IMR-90 (cell line): ENCODE measurements at regions not wholly inside any gene's neighbourhood (a gene's known extent, or its start where the extent isn't known, plus 50 kb on each side); places are given as distances from the start of the nearest gene placed in this dataset.

Experiments used
- ATAC-seq: fragments of 200-7000 bp; cut with Tn5 transposase; 2 replicates; pipeline ENCODE4 v1.9.1; 2020; ENCODE audit warnings: low read depth, mild to moderate bottlenecking, moderate library complexity
- BruUV-seq: library from RNA; stranded (reverse); fragments of 400-500 nt; replicated peaks from 2 replicates; lab custom pipeline; 2021; lab: Mats Ljungman, UMichigan
- CTCF ChIA-PET: fragments of 300-600 bp; formaldehyde crosslinking; extraction: SDS; loops from one replicate; lab custom pipeline; 2021; ENCODE audit warnings: antibody characterized with exemption; lab: Yijun Ruan, JAX
- POLR2A ChIA-PET: fragments of 300-600 bp; sonication (Branson Sonifier 250); formaldehyde crosslinking; loops from one replicate; lab custom pipeline; 2022; ENCODE audit warnings: antibody characterized with exemption; ENCODE audit not compliant: unreplicated experiment; lab: Charles Lee
- DNase-seq: peaks from one replicate; pipeline ENCODE4 v3.0.0; 2013
- H2AFZ ChIP-seq: replicated peaks from 2 replicates; pipeline ENCODE3; 2013; ENCODE audit warnings: low read length, mild to moderate bottlenecking; ENCODE audit not compliant: poor library complexity
- H2AK5ac ChIP-seq: 2 replicates; pipeline ENCODE4 v1.6.1; 2013; ENCODE audit warnings: low read depth, low read length, inconsistent platforms
- H2AK9ac ChIP-seq: replicated peaks from 2 replicates; pipeline ENCODE3; 2013; ENCODE audit warnings: mild to moderate bottlenecking, low read depth, low read length, moderate library complexity; ENCODE audit not compliant: poor library complexity
- H2BK120ac ChIP-seq: 2 replicates; pipeline ENCODE4 v1.6.1; 2013; ENCODE audit warnings: low read depth, low read length, inconsistent platforms
- H2BK15ac ChIP-seq: 3 replicates; pipeline ENCODE4 v1.6.1; 2013; ENCODE audit warnings: low read depth, low read length, inconsistent platforms
- H2BK20ac ChIP-seq: 2 replicates; pipeline ENCODE4 v1.6.1; 2013; ENCODE audit warnings: low read depth, mild to moderate bottlenecking, inconsistent platforms, low read length, moderate library complexity
- H2BK5ac ChIP-seq: 2 replicates; pipeline ENCODE4 v1.6.1; 2013; ENCODE audit warnings: mild to moderate bottlenecking, low read depth, low read length, inconsistent platforms; ENCODE audit not compliant: poor library complexity, severe bottlenecking
- H3K14ac ChIP-seq: replicated peaks from 2 replicates; pipeline ENCODE4 v1.6.1; 2013; ENCODE audit warnings: low read depth, low read length, inconsistent platforms
- H3K18ac ChIP-seq: 2 replicates; pipeline ENCODE4 v1.6.1; 2013; ENCODE audit warnings: low read depth, low read length, control low read depth
- H3K23ac ChIP-seq: 2 replicates; pipeline ENCODE4 v1.6.1; 2013; ENCODE audit warnings: low read depth, low read length, inconsistent platforms
- H3K27ac ChIP-seq: 2 replicates; pipeline ENCODE4 v1.5.1; 2013; ENCODE audit warnings: mild to moderate bottlenecking, control low read depth, low read length; ENCODE audit not compliant: insufficient read depth
- H3K27me3 ChIP-seq: 2 replicates; pipeline ENCODE4 v1.6.1; 2013; ENCODE audit warnings: low read length; ENCODE audit not compliant: control insufficient read depth, insufficient read depth
- H3K36me3 ChIP-seq: 2 replicates; pipeline ENCODE4 v1.6.1; 2013; ENCODE audit warnings: low read length, mixed read lengths; ENCODE audit not compliant: control insufficient read depth, insufficient read depth
- H3K4ac ChIP-seq: 2 replicates; pipeline ENCODE4 v1.6.1; 2013; ENCODE audit warnings: low read depth, low read length, inconsistent platforms
- H3K4me1 ChIP-seq: 2 replicates; pipeline ENCODE4 v1.6.1; 2013; ENCODE audit warnings: low read length, mixed read lengths; ENCODE audit not compliant: control insufficient read depth, insufficient read depth
- H3K4me2 ChIP-seq: 2 replicates; pipeline ENCODE4 v1.6.1; 2013; ENCODE audit warnings: low read depth, mild to moderate bottlenecking, control low read depth, low read length, moderate library complexity
- H3K4me3 ChIP-seq: 2 replicates; pipeline ENCODE4 v1.5.1; 2013; ENCODE audit warnings: low read depth, mild to moderate bottlenecking, control low read depth, low read length, moderate library complexity; ENCODE audit not compliant: insufficient read depth
- H3K56ac ChIP-seq: 2 replicates; pipeline ENCODE4 v1.6.1; 2013; ENCODE audit warnings: low read length, inconsistent platforms; ENCODE audit not compliant: insufficient read depth; ENCODE audit errors: extremely low read depth
- H3K79me1 ChIP-seq, 2 experiments: 2 replicates each; pipeline ENCODE4 v1.6.1; 2013; ENCODE audit warnings: low read length in 2 of 2, inconsistent platforms in 1 of 2, low read depth in 1 of 2
- H3K9ac ChIP-seq: 2 replicates; pipeline ENCODE4 v1.6.1; 2013; ENCODE audit warnings: low read depth, low read length, control low read depth
- H3K9me1 ChIP-seq: 2 replicates; pipeline ENCODE4 v1.6.1; 2013; ENCODE audit warnings: low read length, inconsistent platforms; ENCODE audit not compliant: insufficient read depth
- H3K9me3 ChIP-seq: 2 replicates; pipeline ENCODE4 v1.6.1; 2013; ENCODE audit warnings: low read length; ENCODE audit not compliant: control insufficient read depth, insufficient read depth
- H4K20me1 ChIP-seq: 2 replicates; pipeline ENCODE4 v1.6.1; 2013; ENCODE audit warnings: low read length, inconsistent platforms; ENCODE audit not compliant: insufficient read depth
- H4K5ac ChIP-seq: 2 replicates; pipeline ENCODE4 v1.6.1; 2013; ENCODE audit warnings: mild to moderate bottlenecking, low read depth, low read length, control low read depth
- H4K8ac ChIP-seq, 2 experiments: 2 replicates each; pipeline ENCODE4 v1.6.1; 2013; ENCODE audit warnings: low read depth in 2 of 2, low read length in 2 of 2, control low read depth in 1 of 2, inconsistent platforms in 1 of 2
- H4K91ac ChIP-seq: 2 replicates; pipeline ENCODE4 v1.6.1; 2013; ENCODE audit warnings: low read depth, low read length, inconsistent platforms; ENCODE audit not compliant: insufficient read depth
- BHLHE40 ChIP-seq: fragments of 150-350 bp; IDR thresholded peaks from 2 replicates; pipeline ENCODE4 v1.6.1; 2016; ENCODE audit warnings: mild to moderate bottlenecking, low read depth, low read length
- CEBPB ChIP-seq: IDR thresholded peaks from 2 replicates; pipeline ENCODE4 v1.6.1; 2012; ENCODE audit warnings: low read depth, low read length, improper control_type of control experiment
- CHD1 ChIP-seq: IDR thresholded peaks from 2 replicates; pipeline ENCODE4 v1.6.1; 2012; ENCODE audit warnings: low read depth, low read length, improper control_type of control experiment
- FOS ChIP-seq: fragments of 150-350 bp; IDR thresholded peaks from 2 replicates; pipeline ENCODE4 v1.6.1; 2016; ENCODE audit warnings: low read depth, low read length
- MAZ ChIP-seq: IDR thresholded peaks from 2 replicates; pipeline ENCODE4 v1.6.1; 2012; ENCODE audit warnings: low read depth, mild to moderate bottlenecking, low read length, improper control_type of control experiment, moderate library complexity, borderline replicate concordance
- MXI1 ChIP-seq: IDR thresholded peaks from 2 replicates; pipeline ENCODE4 v1.6.1; 2012; ENCODE audit warnings: low read depth, mild to moderate bottlenecking, low read length, moderate library complexity, borderline replicate concordance
- NFE2L2 ChIP-seq: fragments of 150-350 bp; IDR thresholded peaks from 2 replicates; pipeline ENCODE4 v1.6.1; 2016; ENCODE audit warnings: low read depth, mild to moderate bottlenecking, low read length
- POLR2A ChIP-seq: IDR thresholded peaks from 2 replicates; pipeline ENCODE4 v1.6.1; 2012; ENCODE audit warnings: mild to moderate bottlenecking, low read depth, low read length
- RAD21 ChIP-seq: IDR thresholded peaks from 2 replicates; pipeline ENCODE4 v1.6.1; 2012; ENCODE audit warnings: low read length, improper control_type of control experiment
- RCOR1 ChIP-seq: IDR thresholded peaks from 2 replicates; pipeline ENCODE4 v1.6.1; 2012; ENCODE audit warnings: mild to moderate bottlenecking, low read length, improper control_type of control experiment; ENCODE audit not compliant: insufficient replicate concordance
- RFX5 ChIP-seq: IDR thresholded peaks from 2 replicates; pipeline ENCODE4 v1.8.0; 2012; ENCODE audit warnings: low read depth, mild to moderate bottlenecking, low read length, moderate library complexity
- SMC3 ChIP-seq: fragments of 150-350 bp; IDR thresholded peaks from 2 replicates; pipeline ENCODE4 v1.6.1; 2016; ENCODE audit warnings: low read depth, mild to moderate bottlenecking, antibody characterized with exemption, low read length, moderate library complexity
- WGBS, 2 experiments: methylation state at CpG; one replicate each; pipeline versions ENCODE4 v1.1.5 to v1.1.7; 2013; ENCODE audit warnings: missing lambda C conversion rate in 2 of 2; ENCODE audit not compliant: insufficient read length in 1 of 2; ENCODE audit errors: extremely low coverage in 2 of 2; 5-methylcytosine and 5-hydroxymethylcytosine counted together
- dilution Hi-C: fragments of 300-500 bp; cut with HindIII; formaldehyde crosslinking; loops from one replicate; pipeline ENCODE4 v1.14.3; 2018; ENCODE audit warnings: low sequenced_read_pairs; ENCODE audit not compliant: unreplicated experiment
- in situ Hi-C: fragments of 300-500 bp; cut with MboI; formaldehyde crosslinking; loops from 3 replicates; pipeline ENCODE4 v1.14.3; 2019; ENCODE audit warnings: low sequenced_read_pairs, inconsistent platforms, mixed read lengths
- intact Hi-C: fragments of 100-400 bp; cut with micrococcal nuclease; formaldehyde crosslinking; loops from 2 replicates; pipeline ENCODE4 v1.10.0; 2022
- TF ChIP-seq, protein P1 (sequence below): fragments of 150-350 bp; IDR thresholded peaks from 2 replicates; pipeline ENCODE4 v1.6.1; 2017; ENCODE audit warnings: mild to moderate bottlenecking, antibody characterized with exemption, low read length, low read depth
- TF ChIP-seq, protein P2 (sequence below): fragments of 150-350 bp; IDR thresholded peaks from 2 replicates; pipeline ENCODE4 v1.6.1; 2016; ENCODE audit warnings: low read depth, mild to moderate bottlenecking, low read length, moderate library complexity, borderline replicate concordance
- TF ChIP-seq, protein P3 (sequence below): conservative IDR thresholded peaks from 2 replicates; pipeline ENCODE4 v1.5.1; 2012; ENCODE audit warnings: mild to moderate bottlenecking, low read depth, low read length, improper control_type of control experiment

DNA sequence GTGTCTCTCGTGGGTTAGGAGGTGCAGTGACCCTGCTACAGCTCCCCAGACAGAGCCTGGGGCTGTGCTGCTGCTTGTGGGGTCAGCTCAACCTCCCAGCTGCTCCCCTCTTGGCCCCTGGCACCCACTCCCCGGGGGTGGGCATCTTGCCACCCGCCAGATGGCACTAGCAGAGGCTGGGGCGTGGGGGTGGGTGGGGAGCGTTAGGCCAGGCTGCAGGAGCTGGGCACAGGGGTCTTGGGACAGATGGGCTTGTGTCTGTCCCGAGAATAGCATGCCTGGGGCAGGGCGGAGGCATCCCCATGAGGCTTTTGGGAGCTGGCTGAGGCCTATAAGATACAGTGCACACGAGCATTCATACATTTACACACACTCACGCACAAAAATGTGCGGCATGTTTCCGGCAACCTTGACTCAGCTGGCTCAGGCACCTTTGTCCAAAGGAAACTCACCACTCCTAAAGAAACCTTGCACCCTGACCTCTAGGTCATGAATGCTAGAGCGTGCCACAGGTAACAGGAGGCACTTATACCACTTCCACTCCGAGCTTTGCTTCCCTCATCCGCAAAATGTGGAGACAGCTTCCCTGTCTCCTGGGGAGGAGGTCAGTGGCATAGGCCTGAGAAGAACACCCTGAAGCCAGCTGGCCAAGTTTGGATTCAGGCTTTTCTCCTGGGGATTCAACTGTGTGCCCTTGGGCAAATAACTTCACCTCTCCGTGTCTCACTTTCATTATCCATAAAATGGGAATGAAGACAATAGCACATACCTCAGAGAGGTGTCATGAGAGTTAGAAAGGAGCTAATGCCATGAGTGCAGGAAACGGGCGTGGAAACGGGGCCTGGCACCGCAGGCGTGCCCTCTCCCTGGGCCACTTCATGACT, 78.9 kb upstream of the LHX1 start:
- no peak overlapping the region for H4K5ac ChIP-seq
- H3K4me3 ChIP-seq, result no peak overlapping the region
- no peaks in the 10 kb centered on the region for H3K36me3 ChIP-seq
- no peak overlapping the region for H2BK15ac ChIP-seq
- in situ Hi-C loops (no loop called here), intact Hi-C loops (loop anchor here (10.0 kb wide), 1 partner anchor 76 kb away; the partner anchor contains the start of gene LHX1), dilution Hi-C loops (no loop called here)
- BruUV-seq, result no TSS peak
- H3K27ac ChIP-seq, result no peak overlapping the region
- H3K9me3 ChIP-seq, result no peaks in the 10 kb centered on the region
- no peaks in the 10 kb centered on the region for H3K79me1 ChIP-seq
- POLR2A ChIA-PET, result interaction anchor here (0.7 kb wide), 1 partner anchor 325 kb away, joined by 10 read pairs; no protein-coding TSS in a partner anchor
- H3K56ac ChIP-seq, result no peak overlapping the region
- H2BK20ac ChIP-seq, result no peak overlapping the region
- H4K91ac ChIP-seq, result no peak overlapping the region
- H4K20me1 ChIP-seq, result no peaks in the 10 kb centered on the region
- no peak overlapping the region for H2AK9ac ChIP-seq
- no peak overlapping the region for H3K4me2 ChIP-seq
- no peak overlapping the region for H3K18ac ChIP-seq
- no peak overlapping the region for H3K4ac ChIP-seq
- no peak overlapping the region for H3K23ac ChIP-seq
- no peaks in the 10 kb centered on the region for H3K9me1 ChIP-seq
- no peak overlapping the region for H4K8ac ChIP-seq
- 90% methylated on average over 9 of the region's 20 CpGs; no CpG with 5 or more reads in 1 of the 2 experiments for WGBS, 2 experiments
- no peak overlapping the region for H2BK5ac ChIP-seq
- no peak overlapping the region for H2BK120ac ChIP-seq
- CTCF ChIA-PET, result no interaction called here
- H2AFZ ChIP-seq, result no peak overlapping the region
- no peak overlapping the region for H3K14ac ChIP-seq
- no peak for ATAC-seq
- H3K4me1 ChIP-seq, result no peaks in the 10 kb centered on the region
- no peak overlapping the region for H3K9ac ChIP-seq
- no peak for DNase-seq
- no peak overlapping the region for H2AK5ac ChIP-seq
- peaks cover 32% of the 10 kb centered on the region for H3K27me3 ChIP-seq
- no peak for TF ChIP-seq MXI1
- TF ChIP-seq SMC3, result no peak
- TF ChIP-seq CEBPB, result no peak
- no peak for TF ChIP-seq BHLHE40
- TF ChIP-seq FOS, result no peak
- TF ChIP-seq RFX5, result no peak
- TF ChIP-seq, protein P1, sequence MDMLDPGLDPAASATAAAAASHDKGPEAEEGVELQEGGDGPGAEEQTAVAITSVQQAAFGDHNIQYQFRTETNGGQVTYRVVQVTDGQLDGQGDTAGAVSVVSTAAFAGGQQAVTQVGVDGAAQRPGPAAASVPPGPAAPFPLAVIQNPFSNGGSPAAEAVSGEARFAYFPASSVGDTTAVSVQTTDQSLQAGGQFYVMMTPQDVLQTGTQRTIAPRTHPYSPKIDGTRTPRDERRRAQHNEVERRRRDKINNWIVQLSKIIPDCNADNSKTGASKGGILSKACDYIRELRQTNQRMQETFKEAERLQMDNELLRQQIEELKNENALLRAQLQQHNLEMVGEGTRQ, result no peak
- no peak for TF ChIP-seq MAZ
- TF ChIP-seq, protein P2, sequence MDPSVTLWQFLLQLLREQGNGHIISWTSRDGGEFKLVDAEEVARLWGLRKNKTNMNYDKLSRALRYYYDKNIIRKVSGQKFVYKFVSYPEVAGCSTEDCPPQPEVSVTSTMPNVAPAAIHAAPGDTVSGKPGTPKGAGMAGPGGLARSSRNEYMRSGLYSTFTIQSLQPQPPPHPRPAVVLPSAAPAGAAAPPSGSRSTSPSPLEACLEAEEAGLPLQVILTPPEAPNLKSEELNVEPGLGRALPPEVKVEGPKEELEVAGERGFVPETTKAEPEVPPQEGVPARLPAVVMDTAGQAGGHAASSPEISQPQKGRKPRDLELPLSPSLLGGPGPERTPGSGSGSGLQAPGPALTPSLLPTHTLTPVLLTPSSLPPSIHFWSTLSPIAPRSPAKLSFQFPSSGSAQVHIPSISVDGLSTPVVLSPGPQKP, result no peak
- no peak for TF ChIP-seq RCOR1
- TF ChIP-seq RAD21, result no peak
- TF ChIP-seq, protein P3, sequence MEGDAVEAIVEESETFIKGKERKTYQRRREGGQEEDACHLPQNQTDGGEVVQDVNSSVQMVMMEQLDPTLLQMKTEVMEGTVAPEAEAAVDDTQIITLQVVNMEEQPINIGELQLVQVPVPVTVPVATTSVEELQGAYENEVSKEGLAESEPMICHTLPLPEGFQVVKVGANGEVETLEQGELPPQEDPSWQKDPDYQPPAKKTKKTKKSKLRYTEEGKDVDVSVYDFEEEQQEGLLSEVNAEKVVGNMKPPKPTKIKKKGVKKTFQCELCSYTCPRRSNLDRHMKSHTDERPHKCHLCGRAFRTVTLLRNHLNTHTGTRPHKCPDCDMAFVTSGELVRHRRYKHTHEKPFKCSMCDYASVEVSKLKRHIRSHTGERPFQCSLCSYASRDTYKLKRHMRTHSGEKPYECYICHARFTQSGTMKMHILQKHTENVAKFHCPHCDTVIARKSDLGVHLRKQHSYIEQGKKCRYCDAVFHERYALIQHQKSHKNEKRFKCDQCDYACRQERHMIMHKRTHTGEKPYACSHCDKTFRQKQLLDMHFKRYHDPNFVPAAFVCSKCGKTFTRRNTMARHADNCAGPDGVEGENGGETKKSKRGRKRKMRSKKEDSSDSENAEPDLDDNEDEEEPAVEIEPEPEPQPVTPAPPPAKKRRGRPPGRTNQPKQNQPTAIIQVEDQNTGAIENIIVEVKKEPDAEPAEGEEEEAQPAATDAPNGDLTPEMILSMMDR, result no peak
- TF ChIP-seq POLR2A, result no peak
- TF ChIP-seq NFE2L2, result no peak
- no peak for TF ChIP-seq CHD1
